Pons (tissue), 1 donor: ENCODE measurements at regions not wholly inside any gene's neighbourhood (a gene's known extent, or its start where the extent isn't known, plus 50 kb on each side); places are given as distances from the start of the nearest gene placed in this dataset.
"Not testable (repeated sequence)": the region's sequence is repeated elsewhere in the genome, so short reads cannot be mapped to it uniquely, and the experiment has no call there.

Experiments
- DNase-seq: peaks from one replicate; pipeline ENCODE4 v3.0.0-alpha.2; 2016; ENCODE audit warnings: low spot score

- DNase-seq = no peak
Measured at GRCh38 chr17:53330756-53331155, 492.0 kb upstream of the KIF2B start.

GRCh38 chr17:53321651-53322050 lies 501.1 kb upstream of the KIF2B start:
- no peak for DNase-seq

GRCh38 chr17:53319947-53320346 lies 502.8 kb upstream of the KIF2B start:
- DNase-seq = no peak

GRCh38 chr17:53316988-53317387 lies 505.7 kb upstream of the KIF2B start:
- no peak for DNase-seq

GRCh38 chr17:53316073-53316472 lies 506.7 kb upstream of the KIF2B start:
- no peak for DNase-seq

GRCh38 chr17:53314521-53314920 lies 508.2 kb upstream of the KIF2B start:
- DNase-seq = no peak

GRCh38 chr17:53313746-53314145 lies 509.0 kb upstream of the KIF2B start:
- DNase-seq = no peak

GRCh38 chr17:53278466-53278865 lies 544.3 kb upstream of the KIF2B start:
- no peak for DNase-seq

GRCh38 chr17:53273126-53273525 lies 549.6 kb upstream of the KIF2B start:
- DNase-seq = no peak

GRCh38 chr17:53270936-53271335 lies 551.8 kb upstream of the KIF2B start:
- no peak for DNase-seq

GRCh38 chr17:53264730-53265129 lies 558.0 kb upstream of the KIF2B start:
- DNase-seq = no peak

GRCh38 chr17:53253956-53254597 lies 568.6 kb upstream of the KIF2B start:
- no peak for DNase-seq

- DNase-seq = no peak
Measured at GRCh38 chr17:53249036-53249435, 573.7 kb upstream of the KIF2B start.

- DNase-seq = no peak
Measured at GRCh38 chr17:53234138-53234537, 588.6 kb upstream of the KIF2B start.

GRCh38 chr17:53227514-53227913 lies 595.2 kb upstream of the KIF2B start:
- no peak for DNase-seq

GRCh38 chr17:53227111-53227510 lies 595.6 kb upstream of the KIF2B start:
- DNase-seq = no peak

GRCh38 chr17:53219821-53220220 lies 602.9 kb upstream of the KIF2B start:
- no peak for DNase-seq

- no peak for DNase-seq
Measured at GRCh38 chr17:53218723-53219122, 604.0 kb upstream of the KIF2B start.

GRCh38 chr17:53217311-53217710 lies 605.4 kb upstream of the KIF2B start:
- DNase-seq = no peak

GRCh38 chr17:53208935-53209334 lies 613.8 kb upstream of the KIF2B start:
- not testable (repeated sequence) for DNase-seq

GRCh38 chr17:53193044-53193443 lies 629.7 kb upstream of the KIF2B start:
- no peak for DNase-seq

GRCh38 chr17:53191878-53192277 lies 630.8 kb upstream of the KIF2B start:
- DNase-seq = no peak

GRCh38 chr17:53186001-53186400 lies 636.7 kb upstream of the KIF2B start:
- DNase-seq = no peak

- no peak for DNase-seq
Measured at GRCh38 chr17:53176629-53177028, 646.1 kb upstream of the KIF2B start.

GRCh38 chr17:53168413-53168812 lies 654.3 kb upstream of the KIF2B start:
- no peak for DNase-seq
